ENCODE measurements at regions not wholly inside any gene's neighbourhood (a gene's known extent, or its start where the extent isn't known, plus 50 kb on each side); places are given as distances from the start of the nearest gene placed in this dataset.
"Not testable (repeated sequence)": the region's sequence is repeated elsewhere in the genome, so short reads cannot be mapped to it uniquely, and the experiment has no call there.

DNA sequence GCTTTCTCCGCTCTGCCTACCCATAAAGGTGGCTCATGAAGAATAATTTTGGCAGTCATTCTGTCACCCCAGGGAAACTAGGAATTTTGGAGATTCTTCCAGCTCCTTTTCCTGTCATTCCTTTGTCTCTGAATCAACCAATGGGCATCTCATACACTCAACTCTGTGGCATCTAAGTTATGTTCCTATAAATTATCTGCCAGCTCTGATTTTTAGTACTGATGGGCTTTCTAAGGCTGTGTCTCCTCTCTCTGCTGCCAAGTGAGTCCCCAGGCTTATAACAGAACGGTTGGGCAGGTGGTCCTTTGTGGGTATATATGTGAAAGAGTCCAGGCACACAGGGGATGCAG lies 226.8 kb downstream of the NMUR2 start:
- TF ChIP-seq, protein P1, sequence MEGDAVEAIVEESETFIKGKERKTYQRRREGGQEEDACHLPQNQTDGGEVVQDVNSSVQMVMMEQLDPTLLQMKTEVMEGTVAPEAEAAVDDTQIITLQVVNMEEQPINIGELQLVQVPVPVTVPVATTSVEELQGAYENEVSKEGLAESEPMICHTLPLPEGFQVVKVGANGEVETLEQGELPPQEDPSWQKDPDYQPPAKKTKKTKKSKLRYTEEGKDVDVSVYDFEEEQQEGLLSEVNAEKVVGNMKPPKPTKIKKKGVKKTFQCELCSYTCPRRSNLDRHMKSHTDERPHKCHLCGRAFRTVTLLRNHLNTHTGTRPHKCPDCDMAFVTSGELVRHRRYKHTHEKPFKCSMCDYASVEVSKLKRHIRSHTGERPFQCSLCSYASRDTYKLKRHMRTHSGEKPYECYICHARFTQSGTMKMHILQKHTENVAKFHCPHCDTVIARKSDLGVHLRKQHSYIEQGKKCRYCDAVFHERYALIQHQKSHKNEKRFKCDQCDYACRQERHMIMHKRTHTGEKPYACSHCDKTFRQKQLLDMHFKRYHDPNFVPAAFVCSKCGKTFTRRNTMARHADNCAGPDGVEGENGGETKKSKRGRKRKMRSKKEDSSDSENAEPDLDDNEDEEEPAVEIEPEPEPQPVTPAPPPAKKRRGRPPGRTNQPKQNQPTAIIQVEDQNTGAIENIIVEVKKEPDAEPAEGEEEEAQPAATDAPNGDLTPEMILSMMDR (IDR thresholded peaks at IDR 0.05), result no peak
- TF ChIP-seq POLR2A (IDR thresholded peaks at IDR 0.05), result no peak
- H3K36me3 ChIP-seq, result no peaks in the 10 kb centered on the region
- 71 to 80% methylated on average over 2 of the region's 2 CpGs for WGBS, 2 donors
- no peaks in the 10 kb centered on the region for H3K9me3 ChIP-seq
- H3K27me3 ChIP-seq, result no peaks in the 10 kb centered on the region
- no peaks in the 10 kb centered on the region for H3K4me1 ChIP-seq
- intact Hi-C loops (cut with DNase I), result no loop called here
- H3K4me3 ChIP-seq (replicated peaks in 1 of 3), result no peak overlapping the region
- H3K27ac ChIP-seq, result no peak overlapping the region
- no peak for DNase-seq

DNA sequence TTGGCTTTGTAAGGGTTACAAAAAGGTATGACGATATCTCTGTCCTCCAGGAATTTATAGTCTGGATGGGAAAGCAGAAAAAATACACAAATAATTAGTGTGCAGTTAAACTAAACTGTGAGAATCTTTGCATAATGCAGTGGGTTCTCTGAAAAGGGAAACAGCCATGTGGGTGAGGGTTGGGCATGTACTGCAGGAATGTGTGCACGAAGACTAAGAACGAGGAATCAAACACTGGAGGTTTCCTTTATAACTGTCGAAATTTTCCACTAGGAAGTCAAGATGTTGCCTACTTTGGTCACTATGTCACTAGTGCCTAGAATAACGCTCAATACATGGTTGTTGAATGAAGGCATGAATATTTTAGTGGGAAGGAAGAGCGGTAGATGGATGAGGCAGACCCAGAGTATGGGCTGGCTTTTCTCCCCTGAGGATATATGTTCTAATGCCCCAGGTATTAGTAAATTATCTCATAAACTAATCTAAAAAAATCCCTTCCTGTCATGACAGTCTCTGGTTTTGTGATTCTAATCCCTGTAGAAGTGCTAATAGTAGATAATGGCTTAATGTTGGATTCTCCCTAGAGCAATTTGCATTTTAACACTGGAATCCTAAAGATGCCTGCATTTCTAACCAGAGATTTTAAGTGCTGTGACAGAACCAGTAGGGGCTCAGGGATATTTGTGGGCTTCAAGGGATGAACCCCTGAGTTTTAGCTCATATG lies 227.3 kb downstream of the NMUR2 start:
- H3K4me1 ChIP-seq, result no peaks in the 10 kb centered on the region
- H3K9me3 ChIP-seq, result no peaks in the 10 kb centered on the region
- H3K4me3 ChIP-seq (replicated peaks in 1 of 3), result no peak overlapping the region
- no peaks in the 10 kb centered on the region for H3K27me3 ChIP-seq
- TF ChIP-seq, protein P1 (IDR thresholded peaks at IDR 0.05), result no peak
- no peak for TF ChIP-seq POLR2A (IDR thresholded peaks at IDR 0.05)
- DNase-seq, result no peak
- WGBS, 2 donors, result 83 to 89% methylated on average over 6 of the region's 6 CpGs
- no peak overlapping the region for H3K27ac ChIP-seq
- H3K36me3 ChIP-seq, result no peaks in the 10 kb centered on the region
- intact Hi-C loops (cut with DNase I), result no loop called here

DNA sequence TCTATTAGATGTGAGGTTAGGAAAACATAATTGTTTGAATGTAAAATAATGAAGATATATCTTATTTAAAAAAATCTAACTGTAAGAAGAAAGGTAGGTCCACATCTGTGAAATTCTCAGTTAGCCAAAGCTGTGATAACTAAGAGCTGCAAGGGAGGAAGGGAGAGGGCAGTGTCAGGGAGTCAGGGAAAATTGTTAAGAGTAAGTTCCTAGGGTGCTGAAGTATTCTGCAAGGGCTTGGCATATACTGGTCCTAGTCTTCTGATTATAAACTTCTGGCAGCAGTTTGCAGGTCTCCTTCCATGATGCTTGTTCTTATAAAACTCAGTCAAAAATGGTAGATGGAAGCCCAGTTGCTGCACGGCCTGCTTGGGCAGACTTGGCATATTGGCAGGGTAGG lies 233.2 kb downstream of the NMUR2 start:
- no peaks in the 10 kb centered on the region for H3K9me3 ChIP-seq
- intact Hi-C loops (cut with DNase I), result no loop called here
- no peak overlapping the region for H3K4me3 ChIP-seq (replicated peaks in 1 of 3)
- H3K36me3 ChIP-seq, result no peaks in the 10 kb centered on the region
- 92 to 95% methylated on average over 1 of the region's 1 CpG for WGBS, 2 donors
- no peaks in the 10 kb centered on the region for H3K27me3 ChIP-seq
- TF ChIP-seq, protein P1 (IDR thresholded peaks at IDR 0.05), result no peak
- no peak for TF ChIP-seq POLR2A (IDR thresholded peaks at IDR 0.05)
- no peak for DNase-seq
- H3K27ac ChIP-seq, result no peak overlapping the region
- no peaks in the 10 kb centered on the region for H3K4me1 ChIP-seq

DNA sequence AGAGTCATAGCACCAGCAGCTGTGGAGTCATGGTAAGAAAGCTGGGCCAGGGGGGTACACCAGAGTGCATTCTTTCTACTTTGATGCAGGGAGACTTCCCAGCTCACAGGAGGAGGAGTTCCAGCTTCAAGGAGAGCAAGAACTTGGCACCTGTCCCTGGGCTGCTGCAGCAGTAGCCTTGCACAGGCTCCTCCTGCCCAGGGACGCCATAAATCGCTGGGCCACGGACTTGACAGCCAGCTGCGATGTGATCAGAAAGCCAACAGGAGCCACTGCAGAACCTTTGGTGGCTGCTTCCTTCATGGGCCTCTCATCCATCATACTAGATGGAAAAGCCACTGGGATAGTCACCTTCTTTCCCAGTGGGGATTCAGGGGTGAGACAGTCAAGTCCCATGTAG lies 234.7 kb downstream of the NMUR2 start:
- no peak overlapping the region for H3K27ac ChIP-seq
- H3K27me3 ChIP-seq, result no peaks in the 10 kb centered on the region
- H3K36me3 ChIP-seq, result no peaks in the 10 kb centered on the region
- H3K4me3 ChIP-seq (replicated peaks in 1 of 3), result no peak overlapping the region
- H3K4me1 ChIP-seq, result no peaks in the 10 kb centered on the region
- 40% methylated on average over 4 of the region's 4 CpGs; no CpG with 5 or more reads in 1 of the 2 donors for WGBS, 2 donors
- DNase-seq, result peak; percentile 35 to 54
- H3K9me3 ChIP-seq, result no peaks in the 10 kb centered on the region
- intact Hi-C loops (cut with DNase I), result no loop called here
- TF ChIP-seq, protein P1 (IDR thresholded peaks at IDR 0.05), result no peak
- TF ChIP-seq POLR2A (IDR thresholded peaks at IDR 0.05), result no peak

DNA sequence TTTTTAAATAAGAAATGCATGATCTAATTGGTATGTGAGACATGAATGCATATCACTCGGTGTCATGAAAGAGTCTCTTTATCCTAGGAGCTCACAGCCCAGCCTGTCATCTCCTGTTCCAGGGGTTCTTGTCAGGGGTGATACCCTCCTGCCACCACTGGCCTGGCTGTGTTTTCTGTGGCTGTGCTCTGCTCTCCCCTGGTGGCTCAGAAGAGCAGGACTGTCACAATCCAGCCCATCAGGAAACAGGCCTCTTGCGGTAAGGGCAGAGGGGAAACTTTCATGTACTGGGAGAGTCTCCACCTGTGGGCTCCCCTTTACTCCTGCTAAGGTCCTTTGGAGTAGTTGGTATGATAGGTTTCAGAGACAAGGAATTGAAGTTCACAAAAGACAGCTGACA lies 240.2 kb upstream of the GLRA1 start:
- H3K36me3 ChIP-seq, result no peaks in the 10 kb centered on the region
- no peaks in the 10 kb centered on the region for H3K27me3 ChIP-seq
- intact Hi-C loops (cut with DNase I), result no loop called here
- no peaks in the 10 kb centered on the region for H3K4me1 ChIP-seq
- TF ChIP-seq, protein P1 (IDR thresholded peaks at IDR 0.05), result no peak
- TF ChIP-seq POLR2A (IDR thresholded peaks at IDR 0.05), result no peak
- no peaks in the 10 kb centered on the region for H3K9me3 ChIP-seq
- no peak for DNase-seq
- no peak overlapping the region for H3K27ac ChIP-seq
- 79 to 81% methylated on average over 2 of the region's 2 CpGs for WGBS, 2 donors
- H3K4me3 ChIP-seq (replicated peaks in 1 of 3), result no peak overlapping the region

DNA sequence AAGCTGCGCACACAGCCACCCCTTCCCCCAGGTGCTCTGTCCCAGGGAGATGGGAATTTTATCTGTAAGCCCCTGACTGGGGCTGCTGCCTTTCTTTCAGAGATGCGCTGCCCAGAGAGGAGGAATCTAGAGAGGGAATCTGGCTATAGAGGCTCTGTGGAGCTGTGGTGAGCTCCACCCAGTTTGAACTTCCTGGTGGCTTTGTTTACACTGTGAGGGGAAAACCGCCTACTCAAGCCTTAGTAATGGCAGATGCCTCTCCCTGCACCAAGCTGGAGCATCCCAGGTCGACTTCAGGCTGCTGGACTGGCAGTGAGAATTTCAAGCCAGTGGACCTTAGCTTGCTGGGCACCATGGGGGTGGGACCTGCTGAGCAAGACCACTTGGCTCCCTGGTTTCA lies 235.2 kb upstream of the GLRA1 start:
- H3K36me3 ChIP-seq; H3K27me3 ChIP-seq; intact Hi-C loops (cut with DNase I); DNase-seq; H3K27ac ChIP-seq; H3K4me1 ChIP-seq; H3K4me3 ChIP-seq (replicated peaks in 1 of 3); H3K9me3 ChIP-seq: not testable (repeated sequence)
- 83% methylated on average over 1 of the region's 4 CpGs for WGBS, 2 donors

DNA sequence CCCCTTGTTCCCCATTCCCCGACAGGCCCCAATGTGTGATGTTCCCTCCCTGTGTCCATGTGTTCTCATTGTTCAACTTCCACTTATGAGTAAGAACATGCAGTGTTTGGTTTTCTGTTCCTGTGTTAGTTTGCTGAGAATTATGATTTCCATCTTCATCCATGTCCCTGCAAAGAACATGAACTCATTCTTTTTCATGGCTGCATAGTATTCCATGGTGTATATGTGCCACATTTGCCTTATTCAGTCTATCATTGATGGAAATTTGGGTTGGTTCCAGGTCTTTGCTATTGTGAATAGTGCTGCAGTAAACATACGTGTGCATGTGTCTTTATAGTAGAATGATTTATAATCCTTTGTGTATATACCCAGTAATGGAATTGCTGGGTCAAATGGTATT lies 229.8 kb upstream of the GLRA1 start:
- H3K4me1 ChIP-seq; H3K4me3 ChIP-seq (replicated peaks in 1 of 3); H3K9me3 ChIP-seq; H3K27ac ChIP-seq; H3K36me3 ChIP-seq; intact Hi-C loops (cut with DNase I); H3K27me3 ChIP-seq; DNase-seq: not testable (repeated sequence)
- WGBS, 2 donors, result 94 to 97% methylated on average over 2 of the region's 2 CpGs

Measured in thyroid gland (tissue), 4 donors.